ENCODE measurements at regions not wholly inside any gene's neighbourhood (a gene's known extent, or its start where the extent isn't known, plus 50 kb on each side); places are given as distances from the start of the nearest gene placed in this dataset.
A peak's percentile ranks its signal among the peaks of the same experiment; 100 is the strongest.

GRCh38 chr2:136239079-136239685, 121.2 kb upstream of the CXCR4 start:
- ATAC-seq (ENCODE audit: insufficient read depth, low read depth) (peak; percentile 32), DNase-seq (no peak)
- no peaks in the 10 kb centered on the region for H3K79me2 ChIP-seq (ENCODE audit: insufficient read depth, low read length)
- H3K4me3 ChIP-seq (ENCODE audit: low read depth in 1 of 2, low read length in 2 of 2), result no peak overlapping the region
- peaks cover 29% of the 10 kb centered on the region for H3K4me1 ChIP-seq (ENCODE audit: insufficient read depth, low read length)
- H3K9me3 ChIP-seq (ENCODE audit: insufficient read depth, low read length, severe bottlenecking), result no peaks in the 10 kb centered on the region
- H4K20me1 ChIP-seq (ENCODE audit: insufficient read depth, low read length), result no peaks in the 10 kb centered on the region
- H2AFZ ChIP-seq (ENCODE audit: low read depth, low read length), result peak overlapping the region; percentile 60
- H3K36me3 ChIP-seq (ENCODE audit: insufficient read depth, low read length), result no peaks in the 10 kb centered on the region
- TF ChIP-seq CTCF (IDR thresholded peaks at IDR 0.05; ENCODE audit: borderline replicate concordance, extremely low read depth, low read length, poor library complexity, severe bottlenecking), result no peak
- TF ChIP-seq EZH2 (IDR thresholded peaks at IDR 0.05; ENCODE audit: borderline replicate concordance, low read depth, low read length, severe bottlenecking), result no peak
- H3K9ac ChIP-seq (ENCODE audit: low read depth, low read length), result peak overlapping the region; percentile 37
- H3K4me2 ChIP-seq (ENCODE audit: insufficient read depth, low read length), result peak overlapping the region; percentile 30
- H3K27me3 ChIP-seq (ENCODE audit: insufficient read depth, low read length, poor library complexity), result no peaks in the 10 kb centered on the region
- H3K27ac ChIP-seq (ENCODE audit: low read length), result peak overlapping the region; percentile 77

GRCh38 chr2:136238286-136239078, 120.5 kb upstream of the CXCR4 start:
- H2AFZ ChIP-seq (ENCODE audit: low read depth, low read length), result peak overlapping the region; percentile 60
- peak overlapping the region; percentile 30 for H3K4me2 ChIP-seq (ENCODE audit: insufficient read depth, low read length)
- no peak overlapping the region for H3K4me3 ChIP-seq (ENCODE audit: low read depth in 1 of 2, low read length in 2 of 2)
- no peaks in the 10 kb centered on the region for H3K36me3 ChIP-seq (ENCODE audit: insufficient read depth, low read length)
- peak; percentile 81 for ATAC-seq (ENCODE audit: insufficient read depth, low read depth)
- peaks cover 29% of the 10 kb centered on the region for H3K4me1 ChIP-seq (ENCODE audit: insufficient read depth, low read length)
- H3K27me3 ChIP-seq (ENCODE audit: insufficient read depth, low read length, poor library complexity), result no peaks in the 10 kb centered on the region
- H3K27ac ChIP-seq (ENCODE audit: low read length), result peak overlapping the region; percentile 77
- H3K9me3 ChIP-seq (ENCODE audit: insufficient read depth, low read length, severe bottlenecking), result no peaks in the 10 kb centered on the region
- peak; percentile 49 for DNase-seq
- no peaks in the 10 kb centered on the region for H3K79me2 ChIP-seq (ENCODE audit: insufficient read depth, low read length)
- peak overlapping the region; percentile 37 for H3K9ac ChIP-seq (ENCODE audit: low read depth, low read length)
- TF ChIP-seq EZH2 (IDR thresholded peaks at IDR 0.05; ENCODE audit: borderline replicate concordance, low read depth, low read length, severe bottlenecking), result no peak
- no peak for TF ChIP-seq CTCF (IDR thresholded peaks at IDR 0.05; ENCODE audit: borderline replicate concordance, extremely low read depth, low read length, poor library complexity, severe bottlenecking)
- H4K20me1 ChIP-seq (ENCODE audit: insufficient read depth, low read length), result no peaks in the 10 kb centered on the region

GRCh38 chr2:136236019-136236418, 118.1 kb upstream of the CXCR4 start:
- Histone ChIP-seq H3K9me3 (ENCODE audit: insufficient read depth, low read length, severe bottlenecking) (no peaks in the 10 kb centered on the region), H3K27me3 (ENCODE audit: insufficient read depth, low read length, poor library complexity) (no peaks in the 10 kb centered on the region), H4K20me1 (ENCODE audit: insufficient read depth, low read length) (no peaks in the 10 kb centered on the region), H3K4me2 (ENCODE audit: insufficient read depth, low read length) (no peak overlapping the region), H2AFZ (ENCODE audit: low read depth, low read length) (no peak overlapping the region), H3K36me3 (ENCODE audit: insufficient read depth, low read length) (no peaks in the 10 kb centered on the region), H3K9ac (ENCODE audit: low read depth, low read length) (no peak overlapping the region), H3K79me2 (ENCODE audit: insufficient read depth, low read length) (no peaks in the 10 kb centered on the region), H3K27ac (ENCODE audit: low read length) (no peak overlapping the region), H3K4me1 (ENCODE audit: insufficient read depth, low read length) (peaks cover 22% of the 10 kb centered on the region), H3K4me3 (ENCODE audit: low read depth in 1 of 2, low read length in 2 of 2) (no peak overlapping the region)
- TF ChIP-seq EZH2 (IDR thresholded peaks at IDR 0.05; ENCODE audit: borderline replicate concordance, low read depth, low read length, severe bottlenecking) (no peak), CTCF (IDR thresholded peaks at IDR 0.05; ENCODE audit: borderline replicate concordance, extremely low read depth, low read length, poor library complexity, severe bottlenecking) (no peak)
- ATAC-seq (ENCODE audit: insufficient read depth, low read depth) (no peak), DNase-seq (no peak)

Measured in DND-41 (cell line).